Activated effector memory CD4-positive, alpha-beta T cell treated with Interleukin-2 at 50 U/mL for 16 hours (primary cell): ENCODE measurements at regions not wholly inside any gene's neighbourhood (a gene's known extent, or its start where the extent isn't known, plus 50 kb on each side); places are given as distances from the start of the nearest gene placed in this dataset.

Experiments
- DNase-seq: peaks from one replicate; pipeline ENCODE4 v3.0.0-alpha.2; 2020

- no peak for DNase-seq
Measured at GRCh38 chr15:31925541-31925940, 104.8 kb upstream of the CHRNA7 start.

DNA sequence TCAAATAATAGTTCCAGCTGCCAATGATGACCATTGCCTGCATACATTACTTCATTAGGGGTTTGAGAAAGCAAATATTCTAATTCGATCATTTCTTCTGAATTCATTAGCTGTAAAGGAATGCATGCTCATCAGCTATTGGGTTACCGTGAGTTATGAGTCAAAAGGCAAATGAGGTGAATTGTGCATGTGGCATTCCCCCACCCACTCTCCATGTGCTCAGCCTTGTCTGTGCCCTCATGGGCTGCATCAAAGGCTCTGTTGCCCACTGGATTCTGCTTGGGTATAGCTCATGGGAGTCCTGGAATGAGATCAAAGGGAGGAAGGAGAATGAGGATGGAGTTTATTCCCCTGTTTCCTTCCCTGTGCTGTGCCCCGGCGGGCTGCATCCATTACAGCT, 99.3 kb upstream of the CHRNA7 start:
- no peak for DNase-seq

- DNase-seq, result no peak
Measured at GRCh38 chr15:31932576-31932975, 97.7 kb upstream of the CHRNA7 start.

GRCh38 chr15:31934821-31935220, 95.5 kb upstream of the CHRNA7 start:
- DNase-seq, result no peak

DNA sequence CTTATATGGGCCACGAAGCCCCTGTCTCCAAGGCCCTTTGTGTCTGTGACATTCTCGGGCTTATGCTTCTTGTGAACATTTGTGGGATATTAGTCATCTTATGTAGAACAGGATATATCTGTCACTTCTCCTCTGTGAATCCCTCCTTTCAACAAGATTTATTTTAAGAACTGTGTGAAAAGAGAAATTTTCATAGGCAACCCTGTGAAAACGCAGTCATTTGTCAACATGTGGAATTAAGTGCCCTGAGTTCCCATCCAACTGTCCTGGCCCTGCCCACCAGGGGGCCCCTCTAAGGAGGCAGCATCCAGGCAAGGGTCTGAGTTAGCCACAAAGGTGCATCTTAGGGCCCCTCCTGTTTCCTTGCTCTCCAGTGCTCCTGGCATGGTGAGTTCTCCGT, 76.8 kb upstream of the CHRNA7 start:
- no peak for DNase-seq

- DNase-seq, result no peak
Measured at GRCh38 chr15:31954374-31955172, 75.7 kb upstream of the CHRNA7 start.

DNA sequence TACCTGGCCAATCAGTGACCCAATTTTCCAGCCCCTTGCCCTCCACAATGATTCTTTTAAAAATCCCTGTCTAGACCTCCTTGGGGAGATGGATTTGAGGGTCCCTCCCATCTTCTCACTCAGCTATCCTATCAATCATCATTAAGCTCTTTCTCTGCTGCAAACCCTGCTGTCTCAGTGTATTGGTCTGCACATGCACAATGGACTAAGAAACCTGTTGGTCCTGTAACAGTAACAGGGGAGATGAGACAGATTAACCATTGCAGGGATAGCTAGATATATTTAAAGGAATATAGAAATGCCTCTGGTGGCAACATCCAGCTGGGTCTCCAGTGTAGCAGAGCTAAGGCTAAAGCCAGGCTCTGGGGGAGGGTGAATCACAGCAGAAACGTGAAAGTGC, 74.6 kb upstream of the CHRNA7 start:
- no peak for DNase-seq

DNA sequence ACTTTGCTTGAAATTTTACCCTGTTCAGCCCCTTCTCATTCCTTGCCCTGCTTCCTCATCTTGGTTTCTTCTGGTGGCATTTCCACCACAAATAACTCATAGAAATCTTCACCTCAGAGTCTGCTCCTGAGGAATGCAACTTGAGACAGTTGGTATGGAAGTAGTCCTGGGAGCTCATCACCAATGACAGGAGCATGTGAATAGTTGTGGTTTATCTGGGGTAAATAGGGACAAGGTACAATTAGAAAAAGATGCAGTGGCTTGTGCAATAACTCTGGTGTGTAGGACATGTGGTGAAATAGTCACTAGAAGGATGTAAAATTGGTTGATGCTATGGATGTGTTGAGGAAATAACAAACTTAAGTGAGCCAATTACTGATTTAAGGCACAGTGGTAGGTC, 72.7 kb upstream of the CHRNA7 start:
- DNase-seq, result no peak

DNA sequence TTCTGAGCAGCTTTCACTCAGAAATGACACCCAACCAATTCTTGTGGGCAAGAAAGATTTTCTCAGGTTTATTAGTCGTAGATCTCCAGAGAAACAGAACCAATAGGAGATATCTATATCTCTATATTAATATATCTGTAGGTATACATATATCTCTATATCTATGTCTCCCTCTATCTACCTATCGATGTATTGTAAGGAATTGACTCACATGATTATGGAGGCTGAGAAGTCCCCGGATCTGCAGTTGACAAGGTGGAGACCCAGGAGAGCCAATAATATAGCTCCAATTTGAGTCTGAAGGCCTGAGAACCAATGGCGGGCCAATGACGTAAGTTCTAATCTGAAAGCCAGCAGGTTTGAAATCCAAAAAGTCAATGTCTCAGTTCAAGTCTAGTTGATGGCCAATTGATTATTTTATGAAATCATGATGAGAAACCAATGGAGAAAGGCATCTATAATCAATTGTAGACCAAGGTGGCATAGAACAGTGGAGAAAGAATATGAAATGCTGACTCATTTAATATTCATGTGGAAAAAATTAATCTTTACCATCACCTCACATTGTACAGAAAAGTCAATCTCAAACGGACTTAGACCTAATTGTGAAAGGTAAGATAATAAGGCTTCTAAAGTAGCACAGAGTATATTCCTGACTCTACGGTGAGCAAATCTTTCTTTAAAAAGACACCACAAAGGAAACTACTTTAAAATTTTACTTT, 65.6 kb upstream of the CHRNA7 start:
- no peak for DNase-seq

DNA sequence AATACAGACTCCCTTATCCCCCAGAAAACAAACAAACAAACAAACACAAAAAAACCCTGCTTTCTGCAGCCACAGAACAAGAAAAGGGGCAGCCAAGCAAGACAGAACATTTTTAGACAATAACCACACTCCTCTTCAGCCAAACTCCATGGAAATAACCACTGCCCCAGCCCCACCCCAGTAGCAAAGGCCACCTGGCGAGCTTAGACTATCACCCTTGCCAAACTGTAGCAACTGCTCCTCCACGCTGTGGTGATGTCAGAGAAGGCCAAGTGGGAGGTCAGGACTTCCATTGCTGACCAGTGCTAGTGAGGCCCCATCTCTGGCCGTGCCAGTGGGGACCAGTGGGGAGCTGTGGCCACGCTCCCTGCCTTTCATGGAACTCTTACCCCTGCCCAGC, 60.3 kb upstream of the CHRNA7 start:
- no peak for DNase-seq

GRCh38 chr15:31973197-31973596, 57.1 kb upstream of the CHRNA7 start:
- DNase-seq, result no peak

- no peak for DNase-seq
Measured at GRCh38 chr15:31974154-31974794, 56.0 kb upstream of the CHRNA7 start.

- DNase-seq, result no peak
Measured at GRCh38 chr15:31974855-31975829, 55.2 kb upstream of the CHRNA7 start.

GRCh38 chr15:31975830-31976229, 54.5 kb upstream of the CHRNA7 start:
- no peak for DNase-seq

GRCh38 chr15:31977138-31977537, 53.2 kb upstream of the CHRNA7 start:
- no peak for DNase-seq

- peak; percentile 16 for DNase-seq
Measured at GRCh38 chr15:31977812-31978661, 52.3 kb upstream of the CHRNA7 start.
